Stimulated activated naive CD8-positive, alpha-beta T cell treated with anti-CD3 and anti-CD28 coated beads, Interleukin-15, Interleukin-2, amounts not matched to agents 100 ng/mL and 50 ng/mL, for 24 hours (primary cell): ENCODE measurements at regions not wholly inside any gene's neighbourhood (a gene's known extent, or its start where the extent isn't known, plus 50 kb on each side); places are given as distances from the start of the nearest gene placed in this dataset.

ENCODE experiments used
- H3K27ac Mint-ChIP-seq: one replicate; pipeline ENCODE4 v1.8.0; 2021; ENCODE audit warnings: mild to moderate bottlenecking, mixed read lengths
- H3K27me3 Mint-ChIP-seq: one replicate; pipeline ENCODE4 v1.8.0; 2021; ENCODE audit warnings: mixed read lengths
- H3K36me3 Mint-ChIP-seq: one replicate; pipeline ENCODE4 v1.8.0; 2021; ENCODE audit warnings: low read depth, mixed read lengths
- H3K4me1 Mint-ChIP-seq: one replicate; pipeline ENCODE4 v1.8.0; 2021; ENCODE audit warnings: low read depth, mixed read lengths
- H3K4me3 Mint-ChIP-seq: one replicate; pipeline ENCODE4 v1.8.0; 2021; ENCODE audit warnings: mild to moderate bottlenecking, mixed read lengths
- H3K9me3 Mint-ChIP-seq: one replicate; pipeline ENCODE4 v1.8.0; 2021; ENCODE audit warnings: mixed read lengths

GRCh38 chr6:166728884-166729530 lies 102.0 kb upstream of the RPS6KA2 start:
- H3K4me1 Mint-ChIP-seq, result peaks cover 8% of the 10 kb centered on the region
- H3K36me3 Mint-ChIP-seq, result no peaks in the 10 kb centered on the region
- no peak overlapping the region for H3K4me3 Mint-ChIP-seq
- no peak overlapping the region for H3K27ac Mint-ChIP-seq
- no peaks in the 10 kb centered on the region for H3K9me3 Mint-ChIP-seq
- H3K27me3 Mint-ChIP-seq, result no peaks in the 10 kb centered on the region

DNA sequence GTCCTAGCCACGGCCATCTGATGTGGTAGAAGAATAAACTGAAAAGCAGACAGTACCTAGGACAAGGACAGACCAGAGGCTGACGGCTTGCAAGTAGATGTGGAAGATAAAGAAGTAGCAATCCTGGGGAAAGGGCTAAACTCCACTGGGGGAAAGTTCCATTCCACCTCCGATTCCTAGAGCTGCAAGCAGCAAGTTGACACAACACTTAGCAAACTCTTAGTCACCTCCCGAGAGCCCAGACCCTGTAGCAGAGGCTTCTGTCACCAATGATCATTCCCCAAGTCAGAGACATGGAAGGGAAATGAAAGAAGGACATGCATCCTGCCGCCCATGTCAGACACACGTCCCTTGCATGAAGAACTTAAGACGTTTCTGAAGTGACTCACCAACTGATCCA lies 99.2 kb upstream of the RPS6KA2 start:
- H3K27ac Mint-ChIP-seq, result no peak overlapping the region
- no peaks in the 10 kb centered on the region for H3K36me3 Mint-ChIP-seq
- peaks cover 8% of the 10 kb centered on the region for H3K4me1 Mint-ChIP-seq
- H3K9me3 Mint-ChIP-seq, result no peaks in the 10 kb centered on the region
- H3K27me3 Mint-ChIP-seq, result no peaks in the 10 kb centered on the region
- no peak overlapping the region for H3K4me3 Mint-ChIP-seq

DNA sequence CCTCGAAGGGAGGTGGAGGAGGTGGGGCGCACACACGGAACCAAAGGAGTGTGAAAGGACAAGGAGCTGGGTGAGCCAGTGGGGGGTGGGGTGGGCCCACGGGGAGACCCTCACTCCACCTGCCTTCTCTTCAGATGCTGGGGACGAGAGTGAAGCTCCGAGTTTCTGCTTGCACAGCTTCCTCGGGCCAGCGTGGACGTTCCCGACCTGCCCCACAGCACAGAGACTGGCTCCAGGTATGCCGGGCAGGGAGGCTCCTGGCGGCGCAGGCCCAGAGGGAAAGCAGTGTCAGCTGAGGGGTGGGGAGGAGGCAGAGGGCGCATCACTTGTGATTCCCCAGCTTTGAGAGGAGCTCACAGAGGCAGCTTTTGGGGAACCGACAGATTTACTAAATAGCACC lies 98.5 kb upstream of the RPS6KA2 start:
- no peaks in the 10 kb centered on the region for H3K36me3 Mint-ChIP-seq
- H3K4me3 Mint-ChIP-seq, result no peak overlapping the region
- no peaks in the 10 kb centered on the region for H3K9me3 Mint-ChIP-seq
- no peak overlapping the region for H3K27ac Mint-ChIP-seq
- peaks cover 8% of the 10 kb centered on the region for H3K4me1 Mint-ChIP-seq
- H3K27me3 Mint-ChIP-seq, result no peaks in the 10 kb centered on the region

DNA sequence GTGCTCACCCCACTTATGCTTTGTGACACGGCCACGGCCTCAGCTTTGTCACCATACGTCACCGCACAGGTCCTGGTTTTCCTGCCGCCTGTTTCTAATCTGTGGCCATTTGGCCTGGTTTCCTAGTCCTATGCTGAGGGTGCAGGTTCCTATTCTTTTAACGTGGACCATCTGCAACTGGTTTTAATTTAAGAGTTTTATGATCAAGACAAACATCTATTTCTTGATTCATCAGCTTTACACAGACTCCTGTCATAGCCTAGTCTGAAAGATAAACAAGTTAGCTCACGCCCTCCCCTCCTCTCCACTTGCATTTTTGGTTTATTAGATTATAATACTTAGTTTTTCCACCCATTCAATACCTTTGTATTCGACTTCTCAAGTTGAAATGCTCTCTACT lies 97.5 kb upstream of the RPS6KA2 start:
- peaks cover 2% of the 10 kb centered on the region for H3K4me1 Mint-ChIP-seq
- H3K36me3 Mint-ChIP-seq, result no peaks in the 10 kb centered on the region
- no peak overlapping the region for H3K27ac Mint-ChIP-seq
- H3K9me3 Mint-ChIP-seq, result no peaks in the 10 kb centered on the region
- no peak overlapping the region for H3K4me3 Mint-ChIP-seq
- H3K27me3 Mint-ChIP-seq, result no peaks in the 10 kb centered on the region

DNA sequence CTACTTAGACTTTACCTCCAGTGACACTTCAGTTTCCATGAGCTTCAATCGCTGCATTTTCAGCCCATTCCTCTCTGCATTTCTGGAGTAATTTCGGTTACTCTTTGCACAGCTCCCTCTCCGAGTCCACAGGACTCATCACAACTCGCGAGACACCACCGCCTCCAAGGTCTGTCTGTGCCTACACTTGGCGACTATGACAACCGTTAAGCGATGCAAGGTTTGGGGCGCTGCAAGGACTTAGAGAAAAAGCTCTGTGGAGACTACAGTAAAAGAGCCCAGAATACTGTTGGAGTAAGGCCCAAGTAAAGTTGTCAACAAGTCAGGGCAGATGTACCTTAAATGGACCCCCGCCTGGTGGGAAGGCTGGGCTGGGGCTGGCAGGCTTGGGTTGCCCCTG lies 95.7 kb upstream of the RPS6KA2 start:
- H3K9me3 Mint-ChIP-seq, result no peaks in the 10 kb centered on the region
- H3K4me1 Mint-ChIP-seq, result no peaks in the 10 kb centered on the region
- H3K4me3 Mint-ChIP-seq, result no peak overlapping the region
- no peak overlapping the region for H3K27ac Mint-ChIP-seq
- peaks cover 3% of the 10 kb centered on the region for H3K27me3 Mint-ChIP-seq
- no peaks in the 10 kb centered on the region for H3K36me3 Mint-ChIP-seq

DNA sequence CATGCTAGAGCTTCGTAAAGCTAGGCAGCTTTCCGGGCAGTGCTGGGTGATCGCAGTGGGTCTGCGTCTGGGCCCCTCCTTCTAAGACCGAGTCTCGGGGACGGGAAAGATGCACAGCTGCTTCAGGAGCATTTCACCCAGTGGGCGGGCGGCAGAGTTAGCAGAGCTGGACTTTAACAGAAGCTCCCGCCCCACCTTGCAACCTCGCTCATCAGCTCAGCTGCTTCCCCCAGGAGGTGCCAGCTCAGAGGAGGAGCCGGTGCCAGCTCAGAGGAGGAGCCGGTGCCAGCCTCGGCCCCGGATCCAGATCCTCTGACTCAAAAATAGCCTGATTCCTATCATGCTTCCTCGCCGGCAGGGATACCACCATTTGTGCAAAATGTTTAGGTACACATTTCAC lies 94.5 kb upstream of the RPS6KA2 start:
- Mint-ChIP-seq H3K4me1 (no peaks in the 10 kb centered on the region), H3K4me3 (no peak overlapping the region), H3K9me3 (no peaks in the 10 kb centered on the region), H3K27ac (no peak overlapping the region), H3K36me3 (no peaks in the 10 kb centered on the region), H3K27me3 (peaks cover 3% of the 10 kb centered on the region)

DNA sequence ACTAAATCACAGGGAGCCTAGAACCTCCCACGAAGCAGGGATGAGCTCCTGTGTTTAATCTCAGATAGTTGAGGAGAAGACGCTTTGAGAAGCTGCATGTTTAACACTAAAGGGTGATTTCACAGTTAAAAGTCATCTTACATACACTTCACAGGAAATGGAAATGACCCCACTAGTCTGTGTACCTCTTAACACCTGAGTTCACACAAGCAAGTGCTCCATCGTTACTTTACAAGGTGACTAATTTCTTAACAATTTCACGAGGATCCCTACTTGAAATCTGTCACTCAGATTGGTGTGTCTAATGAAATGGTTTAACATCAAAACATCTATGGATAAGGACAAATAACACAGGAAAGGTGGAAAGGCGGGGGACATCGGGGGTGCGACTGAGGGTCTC lies 93.8 kb upstream of the RPS6KA2 start:
- Mint-ChIP-seq H3K4me1 (no peaks in the 10 kb centered on the region), H3K27me3 (peaks cover 3% of the 10 kb centered on the region), H3K36me3 (no peaks in the 10 kb centered on the region), H3K4me3 (no peak overlapping the region), H3K27ac (no peak overlapping the region), H3K9me3 (no peaks in the 10 kb centered on the region)

- H3K4me1 Mint-ChIP-seq, result no peaks in the 10 kb centered on the region
- peaks cover 3% of the 10 kb centered on the region for H3K27me3 Mint-ChIP-seq
- no peak overlapping the region for H3K4me3 Mint-ChIP-seq
- H3K27ac Mint-ChIP-seq, result no peak overlapping the region
- no peaks in the 10 kb centered on the region for H3K36me3 Mint-ChIP-seq
- no peaks in the 10 kb centered on the region for H3K9me3 Mint-ChIP-seq
Measured at GRCh38 chr6:166719019-166719418, 92.0 kb upstream of the RPS6KA2 start.

DNA sequence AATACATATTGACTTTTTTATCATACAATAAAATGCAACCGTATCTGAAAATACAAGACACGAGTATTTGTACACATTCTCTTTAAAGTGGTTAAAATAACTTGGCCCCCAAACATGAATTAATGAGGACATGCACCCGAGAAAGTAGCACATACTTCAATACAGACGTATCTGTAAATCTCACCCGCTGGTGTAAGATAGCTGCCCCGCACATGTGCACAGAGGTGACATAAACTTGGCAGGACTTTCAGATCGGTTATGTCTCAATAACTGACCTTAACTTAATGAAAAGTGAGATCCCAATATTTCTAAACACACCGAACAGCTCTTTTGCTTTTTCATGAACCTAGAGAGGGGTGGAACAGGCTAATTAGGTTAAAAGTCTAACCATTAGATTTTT lies 91.5 kb upstream of the RPS6KA2 start:
- H3K4me3 Mint-ChIP-seq, result no peak overlapping the region
- H3K27ac Mint-ChIP-seq, result no peak overlapping the region
- peaks cover 3% of the 10 kb centered on the region for H3K27me3 Mint-ChIP-seq
- no peaks in the 10 kb centered on the region for H3K4me1 Mint-ChIP-seq
- no peaks in the 10 kb centered on the region for H3K36me3 Mint-ChIP-seq
- no peaks in the 10 kb centered on the region for H3K9me3 Mint-ChIP-seq

DNA sequence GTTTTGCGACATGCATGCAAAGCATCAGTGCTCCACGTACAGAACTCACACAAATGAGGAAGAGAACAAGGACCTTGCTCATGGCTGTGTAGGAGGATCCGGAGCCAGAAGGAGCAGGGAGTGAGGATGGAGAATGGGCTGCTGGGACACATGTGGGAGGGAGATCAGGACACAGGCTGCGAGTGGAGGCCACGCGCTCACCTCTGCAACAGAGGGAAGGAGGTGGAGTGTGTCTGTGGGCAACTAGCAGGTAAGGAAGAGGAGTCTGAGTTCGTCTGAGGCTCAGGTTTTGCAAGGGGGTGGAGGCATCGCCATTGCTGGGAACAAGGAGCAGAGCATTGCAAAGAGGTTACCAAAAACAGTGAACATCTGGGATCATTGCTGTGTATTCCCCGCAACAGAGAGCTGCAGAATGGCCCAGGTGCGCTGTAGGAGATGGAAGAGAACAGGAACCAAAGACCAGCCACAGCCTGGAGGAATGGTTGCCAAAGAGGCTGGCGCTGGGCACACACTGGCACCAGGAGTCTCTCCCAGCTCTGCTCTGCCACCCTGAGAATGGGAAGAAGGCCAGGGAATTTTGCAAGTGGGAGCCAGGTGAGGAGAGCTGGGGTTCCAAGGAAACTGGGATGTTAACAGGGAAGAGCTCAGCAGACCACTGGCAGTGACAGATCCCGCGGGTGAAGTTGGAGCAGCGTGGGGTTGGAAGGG lies 90.0 kb upstream of the RPS6KA2 start:
- Mint-ChIP-seq H3K4me1 (no peaks in the 10 kb centered on the region), H3K27ac (no peak overlapping the region), H3K9me3 (no peaks in the 10 kb centered on the region), H3K36me3 (no peaks in the 10 kb centered on the region), H3K4me3 (no peak overlapping the region), H3K27me3 (peaks cover 3% of the 10 kb centered on the region)

DNA sequence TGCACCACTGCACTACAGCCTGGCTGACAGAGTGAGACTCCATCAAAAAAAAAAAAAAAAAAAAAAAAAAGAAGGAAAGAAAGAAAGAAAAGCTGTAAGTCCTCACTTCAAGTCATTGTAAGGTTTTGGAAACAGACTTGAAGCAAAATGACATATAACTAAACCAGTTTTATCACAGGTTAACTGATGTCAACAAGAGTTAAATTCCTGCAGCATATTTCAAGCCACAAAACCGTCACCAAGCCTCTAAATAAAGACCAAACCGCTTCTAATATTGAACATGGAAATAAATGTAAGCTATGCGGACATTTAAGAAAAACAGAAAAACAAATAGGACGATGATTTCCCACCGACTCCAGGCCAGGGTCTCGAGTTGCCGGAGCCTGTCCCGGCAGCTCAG lies 88.9 kb upstream of the RPS6KA2 start:
- peaks cover 4% of the 10 kb centered on the region for H3K9me3 Mint-ChIP-seq
- H3K36me3 Mint-ChIP-seq, result no peaks in the 10 kb centered on the region
- no peak overlapping the region for H3K4me3 Mint-ChIP-seq
- peaks cover 3% of the 10 kb centered on the region for H3K27me3 Mint-ChIP-seq
- H3K4me1 Mint-ChIP-seq, result no peaks in the 10 kb centered on the region
- no peak overlapping the region for H3K27ac Mint-ChIP-seq

DNA sequence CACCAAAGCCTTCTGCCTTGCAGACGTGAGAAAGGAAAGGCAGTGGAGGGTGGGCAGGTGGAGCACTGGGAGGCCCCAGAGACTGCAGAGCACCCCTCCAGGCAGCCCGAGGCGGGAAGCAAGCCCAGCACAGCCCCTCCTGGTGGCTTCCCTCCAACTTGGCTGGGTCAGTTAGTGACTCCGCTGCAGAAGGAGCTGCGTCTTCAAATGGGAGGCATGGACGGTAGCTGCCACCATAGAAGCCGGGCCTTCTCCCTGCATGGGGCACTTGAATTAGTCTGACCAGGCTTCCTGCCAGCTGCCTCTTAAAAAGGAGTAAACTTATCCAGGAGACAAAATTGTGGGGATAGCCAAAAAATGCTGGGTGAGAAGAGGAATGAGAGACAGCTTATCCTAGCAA lies 88.0 kb upstream of the RPS6KA2 start:
- H3K9me3 Mint-ChIP-seq, result peaks cover 4% of the 10 kb centered on the region
- H3K36me3 Mint-ChIP-seq, result no peaks in the 10 kb centered on the region
- no peaks in the 10 kb centered on the region for H3K4me1 Mint-ChIP-seq
- no peak overlapping the region for H3K27ac Mint-ChIP-seq
- H3K27me3 Mint-ChIP-seq, result peaks cover 3% of the 10 kb centered on the region
- H3K4me3 Mint-ChIP-seq, result no peak overlapping the region

- Mint-ChIP-seq H3K4me3 (no peak overlapping the region), H3K9me3 (peaks cover 4% of the 10 kb centered on the region), H3K36me3 (no peaks in the 10 kb centered on the region), H3K4me1 (no peaks in the 10 kb centered on the region), H3K27ac (no peak overlapping the region), H3K27me3 (peaks cover 3% of the 10 kb centered on the region)
Measured at GRCh38 chr6:166714581-166714980, 87.5 kb upstream of the RPS6KA2 start.

GRCh38 chr6:166714187-166714510 lies 87.1 kb upstream of the RPS6KA2 start:
- Mint-ChIP-seq H3K4me1 (no peaks in the 10 kb centered on the region), H3K27ac (no peak overlapping the region), H3K9me3 (peaks cover 4% of the 10 kb centered on the region), H3K27me3 (no peaks in the 10 kb centered on the region), H3K36me3 (no peaks in the 10 kb centered on the region), H3K4me3 (no peak overlapping the region)

DNA sequence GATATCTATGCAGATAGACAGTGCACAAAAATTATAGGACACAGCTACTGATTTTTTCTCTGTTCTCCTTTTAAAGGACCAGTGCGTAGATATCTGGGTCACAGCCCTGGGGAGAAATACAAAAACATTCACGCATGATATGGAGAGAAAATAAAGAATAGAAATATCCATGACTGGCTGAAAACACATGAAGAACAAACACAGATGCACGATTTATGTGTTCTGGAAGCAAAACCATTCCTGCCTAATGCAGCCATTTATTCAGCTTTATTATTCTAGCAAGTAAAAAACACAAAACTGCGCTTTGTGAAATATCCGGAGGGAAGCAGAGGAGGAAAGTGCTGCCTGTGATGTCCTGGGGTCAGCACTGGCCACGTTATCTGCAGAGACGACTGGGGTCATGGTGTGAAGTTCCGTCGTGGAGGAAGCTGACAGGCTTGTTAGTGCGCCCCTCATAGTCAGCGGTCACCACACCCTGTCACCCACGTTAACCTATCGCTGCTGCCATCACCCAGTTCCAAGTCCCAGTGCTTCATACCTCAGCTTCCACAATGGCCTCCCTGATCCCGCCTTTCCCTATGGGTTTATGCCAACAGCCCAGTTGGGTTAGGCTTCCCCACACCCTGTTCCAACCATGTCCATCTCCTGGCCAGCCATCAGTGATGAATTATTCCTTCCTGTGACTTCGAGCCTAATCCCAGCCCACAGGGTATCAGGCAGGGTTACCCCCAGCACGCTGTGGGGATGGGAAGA lies 86.6 kb upstream of the RPS6KA2 start:
- Mint-ChIP-seq H3K36me3 (no peaks in the 10 kb centered on the region), H3K4me3 (no peak overlapping the region), H3K4me1 (no peaks in the 10 kb centered on the region), H3K27me3 (no peaks in the 10 kb centered on the region), H3K27ac (no peak overlapping the region), H3K9me3 (peaks cover 4% of the 10 kb centered on the region)
